ENCODE measurements at regions not wholly inside any gene's neighbourhood (a gene's known extent, or its start where the extent isn't known, plus 50 kb on each side); places are given as distances from the start of the nearest gene placed in this dataset.
A peak's percentile ranks its signal among the peaks of the same experiment; 100 is the strongest.

DNA sequence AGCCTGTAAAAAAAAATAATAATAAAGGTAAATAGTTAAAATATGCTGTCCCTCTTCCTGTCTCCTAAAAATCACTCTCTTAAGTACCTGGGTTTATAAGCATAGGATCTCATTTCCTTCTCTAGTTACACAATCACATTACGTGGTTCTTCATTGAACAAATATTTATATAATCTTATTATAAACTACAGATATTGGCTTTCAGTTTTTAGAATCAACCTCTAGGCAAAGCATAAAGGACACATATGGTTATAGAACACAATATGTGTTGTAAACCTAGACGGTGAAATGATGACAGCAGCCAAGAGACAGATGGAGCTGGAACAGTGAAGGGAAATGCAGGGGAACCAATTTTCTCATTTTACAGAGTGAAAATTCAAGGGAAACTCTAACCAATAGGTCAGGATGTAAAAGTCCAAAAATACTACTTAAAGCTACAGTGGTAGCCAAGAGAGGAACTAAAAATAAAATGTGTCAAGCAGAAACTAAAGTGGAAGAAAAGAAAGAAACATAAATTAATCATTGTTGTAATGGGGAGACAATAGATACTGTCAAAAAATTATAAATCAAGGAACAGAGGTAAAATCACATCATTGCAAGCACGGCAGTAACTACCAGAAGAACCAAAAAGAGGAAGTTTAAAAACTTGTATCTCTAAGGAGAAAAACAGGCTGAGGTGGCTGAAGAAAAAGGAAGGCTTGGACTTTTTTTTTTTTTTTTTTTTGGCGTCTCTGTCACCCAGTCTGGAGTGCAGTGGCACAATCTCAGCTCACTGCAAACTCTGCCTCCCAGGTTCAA, 82.8 kb upstream of the CDYL start:
- no peaks in the 10 kb centered on the region for H3K79me2 ChIP-seq (ENCODE audit: insufficient read depth, low read length)
- no peaks in the 10 kb centered on the region for H3K36me3 ChIP-seq (ENCODE audit: insufficient read depth, low read length)
- H3K27me3 ChIP-seq (ENCODE audit: insufficient read depth, low read length), result no peaks in the 10 kb centered on the region
- no peak overlapping the region for H3K4me2 ChIP-seq (ENCODE audit: insufficient read depth, low read length)
- TF ChIP-seq, protein P1, sequence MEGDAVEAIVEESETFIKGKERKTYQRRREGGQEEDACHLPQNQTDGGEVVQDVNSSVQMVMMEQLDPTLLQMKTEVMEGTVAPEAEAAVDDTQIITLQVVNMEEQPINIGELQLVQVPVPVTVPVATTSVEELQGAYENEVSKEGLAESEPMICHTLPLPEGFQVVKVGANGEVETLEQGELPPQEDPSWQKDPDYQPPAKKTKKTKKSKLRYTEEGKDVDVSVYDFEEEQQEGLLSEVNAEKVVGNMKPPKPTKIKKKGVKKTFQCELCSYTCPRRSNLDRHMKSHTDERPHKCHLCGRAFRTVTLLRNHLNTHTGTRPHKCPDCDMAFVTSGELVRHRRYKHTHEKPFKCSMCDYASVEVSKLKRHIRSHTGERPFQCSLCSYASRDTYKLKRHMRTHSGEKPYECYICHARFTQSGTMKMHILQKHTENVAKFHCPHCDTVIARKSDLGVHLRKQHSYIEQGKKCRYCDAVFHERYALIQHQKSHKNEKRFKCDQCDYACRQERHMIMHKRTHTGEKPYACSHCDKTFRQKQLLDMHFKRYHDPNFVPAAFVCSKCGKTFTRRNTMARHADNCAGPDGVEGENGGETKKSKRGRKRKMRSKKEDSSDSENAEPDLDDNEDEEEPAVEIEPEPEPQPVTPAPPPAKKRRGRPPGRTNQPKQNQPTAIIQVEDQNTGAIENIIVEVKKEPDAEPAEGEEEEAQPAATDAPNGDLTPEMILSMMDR (IDR thresholded peaks at IDR 0.05; ENCODE audit: extremely low read depth, low read depth, low read length), result no peak
- H2AFZ ChIP-seq (ENCODE audit: low read length), result no peak overlapping the region
- H3K4me1 ChIP-seq (ENCODE audit: insufficient read depth, low read length), result peaks cover 4% of the 10 kb centered on the region
- H3K4me3 ChIP-seq (ENCODE audit: insufficient read depth, low read length), result no peak overlapping the region
- H4K20me1 ChIP-seq (ENCODE audit: insufficient read depth, low read length), result no peaks in the 10 kb centered on the region
- H3K27ac ChIP-seq (ENCODE audit: low read depth, low read length), result no peak overlapping the region
- no peak for DNase-seq (ENCODE audit: insufficient read length, low spot score, missing footprints)
- H3K9me3 ChIP-seq (ENCODE audit: low read depth, low read length), result no peaks in the 10 kb centered on the region

DNA sequence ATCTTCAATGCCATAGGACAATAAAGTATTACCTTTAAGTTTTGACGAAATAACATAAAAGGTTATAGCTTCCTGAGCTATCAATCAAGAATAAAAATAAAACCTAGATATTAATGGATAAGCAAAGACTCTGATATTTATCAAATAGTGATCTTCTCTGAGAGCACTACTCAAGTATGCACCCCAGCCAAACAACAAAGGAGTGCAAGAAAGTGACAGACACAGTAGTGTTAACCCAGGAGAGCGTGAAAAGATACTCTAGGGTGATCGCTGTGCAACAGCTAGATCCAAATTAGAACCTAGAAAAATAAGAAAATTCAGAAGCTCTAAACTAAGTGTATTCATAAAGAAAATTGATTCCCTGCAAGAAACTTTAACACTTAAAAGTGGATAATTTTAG, 83.5 kb upstream of the CDYL start:
- H3K36me3 ChIP-seq (ENCODE audit: insufficient read depth, low read length), result no peaks in the 10 kb centered on the region
- H3K4me1 ChIP-seq (ENCODE audit: insufficient read depth, low read length), result peaks cover 9% of the 10 kb centered on the region
- H3K27me3 ChIP-seq (ENCODE audit: insufficient read depth, low read length), result no peaks in the 10 kb centered on the region
- TF ChIP-seq, protein P1 (IDR thresholded peaks at IDR 0.05; ENCODE audit: extremely low read depth, low read depth, low read length), result no peak
- H3K27ac ChIP-seq (ENCODE audit: low read depth, low read length), result no peak overlapping the region
- no peak overlapping the region for H3K4me3 ChIP-seq (ENCODE audit: insufficient read depth, low read length)
- H3K9me3 ChIP-seq (ENCODE audit: low read depth, low read length), result no peaks in the 10 kb centered on the region
- H3K4me2 ChIP-seq (ENCODE audit: insufficient read depth, low read length), result no peak overlapping the region
- no peaks in the 10 kb centered on the region for H3K79me2 ChIP-seq (ENCODE audit: insufficient read depth, low read length)
- H2AFZ ChIP-seq (ENCODE audit: low read length), result no peak overlapping the region
- DNase-seq (ENCODE audit: insufficient read length, low spot score, missing footprints), result no peak
- no peaks in the 10 kb centered on the region for H4K20me1 ChIP-seq (ENCODE audit: insufficient read depth, low read length)

DNA sequence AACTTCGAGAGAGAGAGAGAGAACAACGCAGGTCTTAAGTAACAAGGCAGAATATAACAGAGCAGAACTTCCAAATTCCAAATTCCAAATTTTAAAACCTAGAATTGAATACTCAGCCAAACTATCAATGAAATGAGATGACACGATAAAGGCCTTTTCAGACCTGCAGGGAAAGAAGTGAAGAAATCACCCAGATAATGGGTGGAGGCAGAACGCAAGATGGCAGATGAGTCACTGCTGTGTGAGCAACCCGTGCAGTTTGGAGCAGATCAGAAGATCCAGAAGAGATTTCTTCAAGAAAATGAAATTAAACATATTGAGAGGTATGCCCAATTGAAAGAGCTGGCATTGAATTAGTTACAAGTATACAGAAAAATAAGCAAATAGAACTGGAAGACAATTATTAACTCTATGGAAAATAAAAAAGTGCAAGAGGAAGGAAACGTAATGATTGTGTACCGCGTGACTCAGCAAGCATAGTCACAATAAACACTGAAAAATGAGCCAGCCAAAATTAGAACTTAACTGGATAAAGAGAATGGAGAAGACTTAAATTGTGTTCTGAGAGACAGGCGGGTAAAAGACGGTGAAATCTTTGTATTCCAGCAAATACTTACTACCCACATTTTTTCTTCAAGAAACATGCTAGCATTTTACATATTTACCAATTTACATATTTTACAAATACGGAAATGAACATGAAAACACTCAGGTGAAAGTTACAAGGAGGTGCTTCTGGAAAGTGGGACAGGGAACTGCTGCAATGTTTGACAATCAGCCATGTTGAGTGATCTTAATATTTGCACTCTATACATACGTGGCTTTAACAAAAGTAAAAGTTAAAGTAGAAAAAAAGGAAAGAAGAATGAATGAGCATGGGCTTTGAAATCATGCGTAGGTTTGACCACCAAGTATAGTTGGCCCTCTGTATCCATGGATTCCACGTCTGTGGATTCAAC, 87.9 kb upstream of the CDYL start:
- H4K20me1 ChIP-seq (ENCODE audit: insufficient read depth, low read length), result no peaks in the 10 kb centered on the region
- TF ChIP-seq, protein P1 (IDR thresholded peaks at IDR 0.05; ENCODE audit: extremely low read depth, low read depth, low read length), result no peak
- peaks cover 9% of the 10 kb centered on the region for H3K4me1 ChIP-seq (ENCODE audit: insufficient read depth, low read length)
- peak overlapping the region; percentile 79 for H3K27ac ChIP-seq (ENCODE audit: low read depth, low read length)
- H3K4me2 ChIP-seq (ENCODE audit: insufficient read depth, low read length), result peak overlapping the region; percentile 82
- DNase-seq (ENCODE audit: insufficient read length, low spot score, missing footprints), result peak; percentile 93
- H3K9me3 ChIP-seq (ENCODE audit: low read depth, low read length), result no peaks in the 10 kb centered on the region
- H3K4me3 ChIP-seq (ENCODE audit: insufficient read depth, low read length), result peak overlapping the region; percentile 63
- no peaks in the 10 kb centered on the region for H3K79me2 ChIP-seq (ENCODE audit: insufficient read depth, low read length)
- H3K36me3 ChIP-seq (ENCODE audit: insufficient read depth, low read length), result no peaks in the 10 kb centered on the region
- H2AFZ ChIP-seq (ENCODE audit: low read length), result peak overlapping the region; percentile 68
- H3K27me3 ChIP-seq (ENCODE audit: insufficient read depth, low read length), result peaks cover 8% of the 10 kb centered on the region

DNA sequence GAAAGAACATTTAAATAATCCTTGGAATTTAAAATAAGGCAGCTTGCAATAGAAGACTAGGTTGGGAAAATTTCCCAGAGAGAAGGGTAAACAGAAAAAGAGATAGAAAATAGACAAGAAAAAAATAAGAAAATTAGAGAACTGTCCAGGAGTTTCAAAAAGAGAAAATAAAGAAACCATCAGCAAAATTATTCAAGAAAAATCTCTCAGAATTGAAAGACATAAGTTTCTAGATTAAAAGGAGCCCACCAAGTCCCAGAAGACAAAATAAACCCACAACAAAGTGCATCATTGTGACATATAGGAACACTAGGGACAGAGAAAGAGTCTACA, 88.6 kb upstream of the CDYL start:
- Histone ChIP-seq H4K20me1 (ENCODE audit: insufficient read depth, low read length) (no peaks in the 10 kb centered on the region), H3K4me2 (ENCODE audit: insufficient read depth, low read length) (peak overlapping the region; percentile 82), H3K27me3 (ENCODE audit: insufficient read depth, low read length) (peaks cover 11% of the 10 kb centered on the region), H3K4me1 (ENCODE audit: insufficient read depth, low read length) (peaks cover 9% of the 10 kb centered on the region), H3K36me3 (ENCODE audit: insufficient read depth, low read length) (no peaks in the 10 kb centered on the region), H3K9me3 (ENCODE audit: low read depth, low read length) (no peaks in the 10 kb centered on the region), H3K4me3 (ENCODE audit: insufficient read depth, low read length) (no peak overlapping the region), H2AFZ (ENCODE audit: low read length) (peak overlapping the region; percentile 63), H3K27ac (ENCODE audit: low read depth, low read length) (peak overlapping the region; percentile 79), H3K79me2 (ENCODE audit: insufficient read depth, low read length) (no peaks in the 10 kb centered on the region)
- DNase-seq (ENCODE audit: insufficient read length, low spot score, missing footprints), result no peak
- TF ChIP-seq, protein P1 (IDR thresholded peaks at IDR 0.05; ENCODE audit: extremely low read depth, low read depth, low read length), result no peak
